HUDEP-2 (cell line): ENCODE measurements at regions not wholly inside any gene's neighbourhood (a gene's known extent, or its start where the extent isn't known, plus 50 kb on each side); places are given as distances from the start of the nearest gene placed in this dataset.

Source experiments
- DNase-seq, 76 experiments: peaks; one replicate each; lab custom pipeline; 2025; ENCODE audit not compliant: unreplicated experiment in 76 of 76; lab: John Stamatoyannopoulos, UW

DNA sequence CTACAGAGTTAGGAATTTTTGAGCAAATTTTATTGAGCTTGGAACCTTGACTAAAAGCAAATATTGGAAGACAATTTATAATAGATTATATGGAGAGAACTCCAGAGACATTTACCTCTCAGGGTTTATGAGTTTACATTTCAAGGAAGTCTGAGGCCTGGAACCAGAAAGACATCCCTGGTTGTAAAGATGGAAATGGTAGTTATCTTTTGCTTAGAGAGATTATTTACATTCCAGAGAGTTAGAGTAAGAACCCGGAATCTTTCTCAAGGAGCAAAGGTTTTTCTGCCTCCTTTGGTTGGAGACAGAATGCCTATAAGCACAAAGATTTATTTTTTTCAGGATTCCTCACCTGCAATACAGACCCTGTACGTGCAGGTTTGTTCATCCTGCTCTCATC, 458.1 kb downstream of the TBL1XR1 start:
- DNase-seq: no peak

GRCh38 chr3:176737480-176738110, 459.7 kb downstream of the TBL1XR1 start:
- no peak for DNase-seq

GRCh38 chr3:176734146-176734545, 463.1 kb downstream of the TBL1XR1 start:
- DNase-seq: no peak

- DNase-seq: no peak
Observed at GRCh38 chr3:176724394-176724759, 472.9 kb downstream of the TBL1XR1 start.

GRCh38 chr3:176723758-176724393, 473.4 kb downstream of the TBL1XR1 start:
- no peak for DNase-seq

DNA sequence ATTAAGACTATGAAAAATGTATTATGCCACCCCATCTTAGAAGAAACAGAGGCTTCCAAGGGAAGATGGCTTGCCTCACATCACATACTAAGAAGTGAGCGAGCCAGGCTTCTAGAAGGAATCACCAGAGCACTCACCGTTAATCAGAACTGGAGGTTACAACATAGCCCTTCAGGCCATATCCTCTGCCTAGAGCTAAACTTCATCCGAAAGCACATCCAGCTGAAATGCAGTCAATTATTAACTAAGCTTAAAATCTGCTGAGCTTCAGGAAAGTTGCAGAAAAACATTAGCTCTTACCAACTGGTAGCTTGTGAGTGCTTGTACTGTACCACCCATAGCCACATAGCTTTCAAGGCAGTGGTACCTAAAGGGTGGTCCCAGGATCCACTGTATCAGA, 483.2 kb downstream of the TBL1XR1 start:
- no peak for DNase-seq

DNA sequence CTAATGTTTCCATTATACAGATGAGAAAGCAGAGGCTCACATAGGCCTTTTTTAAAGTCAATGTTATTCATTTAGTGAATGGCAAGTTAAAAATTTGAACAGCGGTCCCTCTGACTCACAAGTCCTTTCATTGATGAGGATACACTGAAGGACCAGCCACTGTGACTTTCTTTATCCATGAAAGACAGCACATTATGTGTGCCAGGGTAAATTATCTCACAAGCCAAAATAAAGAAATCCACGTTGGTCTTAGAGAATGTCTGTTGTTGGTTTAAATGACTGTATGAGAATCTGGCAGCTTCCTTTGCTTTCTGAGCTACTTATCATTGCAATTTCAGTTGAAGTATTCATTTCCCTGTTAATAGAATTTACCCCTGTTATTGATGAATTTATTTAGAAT, 485.1 kb downstream of the TBL1XR1 start:
- no peak for DNase-seq

DNA sequence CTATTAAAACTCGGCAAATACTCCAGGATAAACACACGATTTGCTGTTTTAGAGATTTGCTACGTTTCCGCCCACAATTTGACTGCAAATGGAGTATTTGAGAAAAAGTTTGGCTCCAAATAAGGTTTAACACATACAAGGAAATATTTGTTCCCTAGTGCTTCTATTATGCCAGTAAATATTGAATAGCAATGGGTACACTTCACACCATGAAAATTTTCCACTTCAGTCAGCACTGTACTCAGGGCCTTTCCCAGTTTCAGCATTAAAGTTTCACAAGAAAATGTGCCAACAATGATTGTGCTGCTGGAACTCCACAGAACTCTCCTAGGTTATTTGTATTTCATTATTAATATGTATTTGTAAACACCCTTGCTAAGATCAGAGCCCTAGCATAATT, 498.0 kb downstream of the TBL1XR1 start:
- DNase-seq: no peak

- DNase-seq: no peak
Observed at GRCh38 chr3:176697284-176697889, 499.9 kb downstream of the TBL1XR1 start.

GRCh38 chr3:176696816-176697215, 500.5 kb downstream of the TBL1XR1 start:
- no peak for DNase-seq

- DNase-seq: no peak
Observed at GRCh38 chr3:176692966-176693785, 504.1 kb downstream of the TBL1XR1 start.

DNA sequence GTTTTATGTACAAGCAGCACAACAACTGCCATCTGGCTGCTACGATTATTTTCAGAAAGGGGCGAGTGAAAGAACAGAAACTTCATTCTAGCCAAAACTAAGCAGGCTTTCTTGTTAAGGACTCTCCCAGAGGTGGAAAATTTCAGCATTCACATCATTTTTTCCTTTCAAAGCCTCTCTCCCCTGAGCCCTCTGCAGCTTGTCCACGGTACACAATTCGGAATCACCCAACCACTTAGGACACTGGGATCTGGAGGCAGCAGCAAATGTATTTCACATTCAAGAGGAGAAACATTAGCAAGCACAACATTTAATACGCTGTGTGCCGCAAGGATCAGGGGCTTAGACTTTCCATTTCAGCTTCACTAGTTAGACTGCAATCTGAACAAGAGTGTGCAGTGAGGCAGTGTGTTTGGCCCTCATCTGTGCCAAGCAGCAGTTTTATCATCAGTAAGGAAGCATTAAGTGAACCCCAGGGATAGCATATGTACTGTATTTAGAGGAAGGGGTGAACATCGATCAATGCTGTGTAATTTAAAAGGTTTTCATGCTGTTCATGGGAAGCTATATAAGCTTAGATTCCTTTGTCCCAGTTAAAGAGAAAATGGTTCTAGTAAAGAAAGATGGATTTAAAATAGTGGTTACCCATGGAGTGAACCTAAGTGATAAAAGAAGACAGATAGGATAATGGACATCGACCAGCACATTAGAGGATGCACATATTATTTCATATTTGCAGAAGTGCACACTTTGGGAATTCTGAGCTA, 504.9 kb downstream of the TBL1XR1 start:
- no peak for DNase-seq

- no peak for DNase-seq
Observed at GRCh38 chr3:176690083-176690869, 507.0 kb downstream of the TBL1XR1 start.

- DNase-seq: no peak
Observed at GRCh38 chr3:176687754-176688153, 509.5 kb downstream of the TBL1XR1 start.

GRCh38 chr3:176683382-176683781, 513.9 kb downstream of the TBL1XR1 start:
- no peak for DNase-seq

GRCh38 chr3:176663837-176664831, 533.1 kb downstream of the TBL1XR1 start:
- peak in 33 of 76 experiments; percentile 5 to 73 (median 40) for DNase-seq

- DNase-seq: peak in 1 of 76 experiments; percentile 36
Observed at GRCh38 chr3:176663387-176663786, 533.9 kb downstream of the TBL1XR1 start.

DNA sequence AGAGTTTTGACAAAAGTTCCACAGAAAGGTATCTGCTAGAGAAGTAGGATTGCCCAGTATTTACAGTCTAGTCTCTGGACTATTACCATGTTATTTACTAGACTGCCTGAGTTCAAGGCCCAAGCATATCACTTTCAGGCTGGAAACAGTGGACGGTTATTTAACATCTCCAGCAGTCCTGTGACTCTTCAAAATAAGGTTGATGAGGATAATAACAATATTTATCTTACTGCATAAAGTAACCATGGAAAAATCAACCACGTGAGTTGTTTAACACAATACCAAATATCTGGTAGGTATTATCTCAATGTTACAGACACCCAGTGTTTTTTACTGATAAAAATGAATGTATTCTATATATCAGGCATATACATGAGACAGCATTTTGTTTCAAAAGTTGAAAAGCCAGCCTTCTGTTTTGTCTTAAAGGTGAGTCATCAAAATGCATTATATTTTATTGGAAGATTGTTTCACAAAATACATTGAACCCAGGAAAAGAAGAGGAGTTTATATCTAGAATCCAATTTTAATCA, 535.8 kb downstream of the TBL1XR1 start:
- peak in 65 of 76 experiments; percentile 0 to 99 (median 77) for DNase-seq
